GM18951 (cell line): ENCODE measurements at regions not wholly inside any gene's neighbourhood (a gene's known extent, or its start where the extent isn't known, plus 50 kb on each side); places are given as distances from the start of the nearest gene placed in this dataset.

Experiments used
- POLR2A ChIP-seq: IDR thresholded peaks from 4 replicates; pipeline ENCODE4 v1.6.1; 2011; ENCODE audit warnings: mild to moderate bottlenecking; ENCODE audit not compliant: insufficient read length, insufficient read depth; ENCODE audit errors: extremely low read depth
- in situ Hi-C: fragments of 300-500 bp; cut with MboI; formaldehyde crosslinking; loops from one replicate; pipeline ENCODE4 v1.12.0; 2022; ENCODE audit warnings: low sequenced_read_pairs, mixed read lengths, inconsistent platforms; ENCODE audit not compliant: unreplicated experiment

- no peak for TF ChIP-seq POLR2A
- in situ Hi-C loops, result no loop called here
Observed at GRCh38 chr6:26184367-26184891, 97.2 kb downstream of the HFE start.

- no peak for TF ChIP-seq POLR2A
- in situ Hi-C loops, result no loop called here
Observed at GRCh38 chr6:26185004-26185403, 97.8 kb downstream of the HFE start.

- in situ Hi-C loops, result no loop called here
- no peak for TF ChIP-seq POLR2A
Observed at GRCh38 chr6:26185802-26186201, 98.6 kb downstream of the HFE start.

- TF ChIP-seq POLR2A, result no peak
- in situ Hi-C loops, result no loop called here
Observed at GRCh38 chr6:26186652-26187051, 99.4 kb downstream of the HFE start.

- no peak for TF ChIP-seq POLR2A
- in situ Hi-C loops, result no loop called here
Observed at GRCh38 chr6:26187292-26187691, 100.1 kb downstream of the HFE start.

- in situ Hi-C loops, result no loop called here
- no peak for TF ChIP-seq POLR2A
Observed at GRCh38 chr6:26187981-26188635, 100.9 kb downstream of the HFE start.

- in situ Hi-C loops, result loop anchor here (10.0 kb wide), 1 partner anchor 953 kb away; a partner anchor contains a TSS
Observed at GRCh38 chr6:26191512-26191911, 104.3 kb downstream of the HFE start.

- no peak for TF ChIP-seq POLR2A
- in situ Hi-C loops, result loop anchor here (10.0 kb wide), 1 partner anchor 951 kb away; a partner anchor contains a TSS
Observed at GRCh38 chr6:26193467-26194328, 106.5 kb downstream of the HFE start.

- TF ChIP-seq POLR2A, result no peak
- in situ Hi-C loops, result loop anchor here (10.0 kb wide), 1 partner anchor 950 kb away; a partner anchor contains a TSS
Observed at GRCh38 chr6:26194329-26194701, 107.1 kb downstream of the HFE start.

GRCh38 chr6:26194816-26195375 lies 107.7 kb downstream of the HFE start:
- in situ Hi-C loops, result loop anchor here (10.0 kb wide), 1 partner anchor 950 kb away; a partner anchor contains a TSS
- no peak for TF ChIP-seq POLR2A

- in situ Hi-C loops, result loop anchor here (10.0 kb wide), 1 partner anchor 949 kb away; a partner anchor contains a TSS
- TF ChIP-seq POLR2A, result peak; percentile 71
Observed at GRCh38 chr6:26195376-26195923, 108.2 kb downstream of the HFE start.

GRCh38 chr6:26195924-26196845 lies 109.0 kb downstream of the HFE start:
- in situ Hi-C loops, result loop anchor here (10.0 kb wide), 1 partner anchor 949 kb away; a partner anchor contains a TSS
- no peak for TF ChIP-seq POLR2A

GRCh38 chr6:26196846-26197635 lies 109.8 kb downstream of the HFE start:
- peak; percentile 100 for TF ChIP-seq POLR2A
- in situ Hi-C loops, result loop anchor here (10.0 kb wide), 1 partner anchor 948 kb away; a partner anchor contains a TSS
